ENCODE measurements at regions not wholly inside any gene's neighbourhood (a gene's known extent, or its start where the extent isn't known, plus 50 kb on each side); places are given as distances from the start of the nearest gene placed in this dataset.
"Not testable (repeated sequence)": the region's sequence is repeated elsewhere in the genome, so short reads cannot be mapped to it uniquely, and the experiment has no call there.

DNA sequence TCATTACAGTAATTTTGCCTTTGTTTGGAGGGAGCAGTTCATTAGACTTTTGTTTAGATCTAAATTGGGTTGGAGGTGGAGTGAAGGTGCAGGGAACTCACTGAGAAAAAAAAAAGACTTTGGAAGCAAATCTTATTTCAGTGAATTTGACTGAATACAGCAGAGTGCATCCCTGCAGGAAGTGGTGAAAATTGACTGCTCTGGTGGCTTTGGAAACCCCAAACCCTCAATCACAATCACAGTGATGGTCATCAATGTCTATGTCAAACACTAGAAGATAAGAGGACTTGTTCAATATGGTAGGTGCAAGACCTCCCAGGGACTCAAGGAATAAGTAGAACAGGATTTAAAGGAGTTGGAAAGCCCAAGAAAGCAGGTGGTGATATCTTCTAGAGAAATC lies 76.0 kb upstream of the RASA1 start:
- DNase-seq (ENCODE audit: extremely low spot score) = no peak
- ChIA-PET CTCF (interaction anchor here (1.4 to 1.8 kb wide), 3 partner anchors 12 to 117 kb away, joined by 4 read pairs; no protein-coding TSS in a partner anchor), POLR2A (no interaction called here)
- TF ChIP-seq CTCF (IDR thresholded peaks at IDR 0.05; ENCODE audit: control extremely low read depth, extremely low read depth, low read depth, missing control alignments) = no peak

DNA sequence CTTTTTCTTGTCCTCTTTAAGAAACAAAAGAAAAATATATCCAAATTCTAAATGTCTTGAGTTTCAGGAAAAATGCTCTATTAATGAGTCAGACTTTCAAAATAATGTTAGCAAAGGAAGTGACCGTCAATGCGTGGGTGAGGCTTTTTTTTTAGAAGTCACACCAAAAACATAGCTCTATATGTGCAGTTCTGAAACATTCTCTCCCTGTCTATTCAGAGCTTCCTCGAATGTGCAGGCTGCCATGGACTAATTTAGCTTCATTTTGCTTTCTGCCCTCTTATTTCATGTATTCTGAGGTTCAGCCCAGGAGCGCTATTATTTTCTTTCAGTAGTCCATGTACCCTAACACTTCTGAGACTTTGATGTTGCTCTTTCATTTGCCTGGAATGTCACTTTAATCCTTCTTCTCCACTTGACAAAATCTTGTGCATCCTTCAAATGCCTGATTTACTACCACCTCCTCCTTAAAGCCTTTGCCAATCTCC lies 72.5 kb upstream of the RASA1 start:
- CTCF ChIA-PET = interaction anchor here (1.3 to 2.6 kb wide), 3 partner anchors 11 to 28 kb away, joined by 3 to 7 read pairs (median 3); no protein-coding TSS in a partner anchor
- DNase-seq (ENCODE audit: extremely low spot score) = peak; percentile 34
- TF ChIP-seq CTCF (IDR thresholded peaks at IDR 0.05; ENCODE audit: control extremely low read depth, extremely low read depth, low read depth, missing control alignments) = no peak
- POLR2A ChIA-PET = no interaction called here

DNA sequence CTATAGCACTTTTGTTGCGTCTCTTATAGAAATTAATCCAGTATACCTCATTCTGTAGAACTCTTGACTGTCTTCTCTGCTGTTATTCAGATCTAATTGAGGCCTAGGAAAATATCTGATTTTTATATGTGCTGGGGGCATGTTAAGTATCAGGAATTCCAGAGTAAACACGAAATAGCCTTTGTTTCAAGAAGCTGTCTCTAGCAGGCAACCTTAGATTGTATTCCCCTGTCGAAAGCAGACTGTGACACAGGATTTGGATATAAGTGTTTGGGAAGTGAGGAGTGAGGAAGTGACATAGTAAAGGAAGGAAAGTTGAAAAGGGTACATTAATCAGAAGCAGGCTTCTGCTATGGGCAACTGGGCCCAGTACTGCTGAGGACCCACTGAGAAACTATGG lies 72.1 kb upstream of the RASA1 start:
- POLR2A ChIA-PET = no interaction called here
- CTCF ChIA-PET = interaction anchor here (1.1 to 2.6 kb wide), 3 partner anchors 11 to 125 kb away, joined by 3 to 7 read pairs (median 3); no protein-coding TSS in a partner anchor
- no peak for TF ChIP-seq CTCF (IDR thresholded peaks at IDR 0.05; ENCODE audit: control extremely low read depth, extremely low read depth, low read depth, missing control alignments)
- DNase-seq (ENCODE audit: extremely low spot score) = no peak

DNA sequence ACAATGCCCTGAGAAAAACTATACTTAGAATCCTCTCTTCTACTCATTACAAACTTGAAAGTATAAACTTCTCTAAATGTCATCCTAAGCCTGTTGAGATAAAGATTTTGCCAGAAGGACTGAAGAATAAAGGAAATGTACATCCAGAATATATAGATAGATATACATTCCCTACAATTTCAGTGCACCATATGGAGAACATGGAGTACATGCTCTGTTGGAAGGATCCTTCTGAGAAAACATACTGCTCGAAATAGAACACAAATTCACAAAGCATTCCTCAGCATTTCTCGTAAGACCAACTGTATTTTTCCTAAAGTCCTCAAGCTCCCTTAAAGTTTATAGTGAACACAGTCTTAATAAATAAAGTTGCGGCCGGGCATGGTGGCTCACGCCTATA lies 69.7 kb upstream of the RASA1 start:
- TF ChIP-seq CTCF (IDR thresholded peaks at IDR 0.05; ENCODE audit: control extremely low read depth, extremely low read depth, low read depth, missing control alignments) = no peak
- DNase-seq (ENCODE audit: extremely low spot score) = no peak
- POLR2A ChIA-PET = no interaction called here
- CTCF ChIA-PET = no interaction called here

DNA sequence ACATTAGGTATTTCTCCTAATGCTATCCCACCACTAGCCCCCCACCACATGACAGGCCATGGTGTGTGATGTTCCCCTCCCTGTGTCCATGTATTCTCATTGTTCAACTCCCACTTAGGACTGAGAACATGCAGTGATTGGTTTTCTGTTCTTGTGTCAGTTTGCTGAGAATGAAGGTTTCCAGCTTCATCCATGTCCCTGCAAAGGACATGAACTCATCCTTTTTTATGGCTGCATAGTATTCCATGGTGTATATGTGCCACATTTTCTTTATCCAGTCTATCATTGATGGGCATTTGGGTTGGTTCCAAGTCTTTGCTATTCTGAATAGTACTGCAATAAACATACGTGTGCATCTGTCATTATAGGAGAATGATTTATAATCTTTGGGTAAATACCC lies 68.4 kb upstream of the RASA1 start:
- DNase-seq (ENCODE audit: extremely low spot score); POLR2A ChIA-PET: not testable (repeated sequence)
- CTCF ChIA-PET = interaction anchor here (1.4 kb wide), 1 partner anchor 12 kb away, joined by 3 read pairs; no protein-coding TSS in a partner anchor

DNA sequence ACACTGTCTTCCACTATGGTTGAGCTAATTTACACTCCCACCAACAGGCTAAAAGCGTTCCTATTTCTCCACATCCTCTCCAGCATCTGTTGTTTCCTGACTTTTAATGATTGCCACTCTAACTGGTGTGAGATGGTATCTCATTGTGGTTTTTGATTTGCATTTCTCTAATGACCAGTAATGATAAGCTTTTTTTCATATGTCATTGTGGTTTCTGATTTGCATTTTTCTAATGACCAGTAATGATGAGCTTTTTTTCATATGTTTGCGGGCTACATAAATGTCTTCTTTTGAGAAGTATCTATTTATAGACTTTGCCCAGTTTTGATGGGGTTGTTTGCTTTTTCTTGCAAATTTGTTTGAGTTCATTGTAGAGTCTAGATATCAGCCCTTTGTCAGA lies 68.0 kb upstream of the RASA1 start:
- DNase-seq (ENCODE audit: extremely low spot score); POLR2A ChIA-PET: not testable (repeated sequence)
- CTCF ChIA-PET = interaction anchor here (1.4 kb wide), 1 partner anchor 11 kb away, joined by 3 read pairs; no protein-coding TSS in a partner anchor

DNA sequence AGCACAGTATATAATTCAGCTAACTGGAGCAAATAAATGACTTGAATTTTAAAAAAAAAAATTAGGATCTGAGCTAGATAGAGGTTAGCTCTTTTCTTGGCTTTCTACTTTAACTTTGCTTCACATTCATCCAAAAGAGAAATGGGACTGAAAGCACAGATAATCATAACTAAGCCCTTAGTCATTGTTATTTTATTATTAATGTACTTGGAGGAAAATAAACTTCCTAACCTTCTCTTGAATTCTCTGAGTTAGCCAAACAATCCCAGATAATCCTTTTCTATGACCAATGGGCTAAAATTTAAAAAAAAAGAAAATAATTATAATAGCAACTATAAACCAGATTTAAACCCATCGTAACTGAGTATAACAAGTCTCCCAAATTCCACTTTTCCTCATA lies 57.6 kb upstream of the RASA1 start:
- CTCF ChIA-PET = interaction anchor here (1.0 to 1.1 kb wide), 2 partner anchors 10 to 16 kb away, joined by 3 read pairs; no protein-coding TSS in a partner anchor
- POLR2A ChIA-PET = no interaction called here
- no peak for DNase-seq (ENCODE audit: extremely low spot score)
- no peak for TF ChIP-seq CTCF (IDR thresholded peaks at IDR 0.05; ENCODE audit: control extremely low read depth, extremely low read depth, low read depth, missing control alignments)

- no peak for TF ChIP-seq CTCF (IDR thresholded peaks at IDR 0.05; ENCODE audit: control extremely low read depth, extremely low read depth, low read depth, missing control alignments)
- ChIA-PET POLR2A (no interaction called here), CTCF (interaction anchor here (1.1 kb wide), 1 partner anchor 11 kb away, joined by 3 read pairs; no protein-coding TSS in a partner anchor)
- no peak for DNase-seq (ENCODE audit: extremely low spot score)
These were observed 56.9 kb upstream of the RASA1 start for GRCh38 chr5:87210743-87211142.
